Inflammatory macrophage treated with lipopolysaccharide for 1 hour (primary cell): ENCODE measurements at regions not wholly inside any gene's neighbourhood (a gene's known extent, or its start where the extent isn't known, plus 50 kb on each side); places are given as distances from the start of the nearest gene placed in this dataset.
"Not testable (repeated sequence)": the region's sequence is repeated elsewhere in the genome, so short reads cannot be mapped to it uniquely, and the experiment has no call there.

Source experiments
- DNase-seq, 2 donors: peaks; one replicate each; pipeline ENCODE4 v3.0.0-alpha.2; 2020 to 2022

DNA sequence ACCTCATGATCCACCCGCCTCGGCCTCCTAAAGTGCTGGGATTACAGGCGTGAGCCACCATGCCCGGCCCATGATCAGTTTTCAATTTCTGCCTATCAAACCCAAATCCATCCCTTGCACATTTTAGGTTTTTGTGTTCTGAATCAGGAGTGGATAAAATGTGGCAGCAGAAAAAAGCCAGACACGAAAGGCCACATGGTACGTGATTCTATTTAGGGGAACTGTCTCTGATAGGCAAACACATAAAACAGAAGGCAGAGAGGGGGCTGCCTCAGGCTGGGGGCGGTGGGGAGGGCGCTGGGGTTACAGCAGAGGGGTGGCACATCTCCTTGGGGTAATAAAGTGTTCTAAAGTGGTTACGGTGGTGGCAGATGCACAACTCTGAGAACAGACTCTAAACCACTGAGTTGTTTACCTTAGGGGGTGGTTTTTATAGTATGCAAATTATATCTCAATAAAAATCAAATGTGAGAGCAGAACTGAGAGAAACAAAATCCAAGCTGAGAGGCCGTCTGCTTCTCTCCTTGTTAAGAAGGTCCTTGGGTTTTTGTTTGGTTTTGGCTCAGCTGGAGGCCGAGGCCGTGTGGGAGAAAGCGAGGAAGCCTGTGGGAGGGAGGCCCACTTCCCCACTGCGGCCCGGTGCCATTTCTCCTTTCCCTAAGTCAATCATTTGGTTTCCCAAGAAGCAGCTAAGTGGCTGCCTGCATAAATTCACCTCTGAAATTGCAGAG lies 78.0 kb downstream of the SOWAHC start:
- peak; percentile 73 to 88 for DNase-seq

DNA sequence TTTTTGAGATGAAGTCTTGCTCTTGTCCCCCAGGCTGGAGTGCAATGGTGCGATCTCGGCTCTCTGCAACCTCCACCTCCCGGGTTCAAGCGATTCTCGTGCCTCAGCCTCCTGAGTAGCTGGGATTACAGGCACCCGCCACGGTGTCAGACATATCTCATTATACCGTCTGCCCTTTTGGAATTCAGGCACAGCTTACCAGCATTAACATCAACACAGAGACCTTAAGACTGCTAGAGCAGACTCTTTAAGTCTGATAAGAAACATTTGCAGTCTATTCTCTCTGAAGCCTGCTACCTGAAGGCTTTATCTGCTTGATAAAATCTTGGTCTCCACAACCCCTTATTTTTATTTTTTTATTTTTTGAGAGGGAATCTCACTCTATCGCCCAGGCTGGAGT lies 78.7 kb downstream of the SOWAHC start:
- not testable (repeated sequence) for DNase-seq

DNA sequence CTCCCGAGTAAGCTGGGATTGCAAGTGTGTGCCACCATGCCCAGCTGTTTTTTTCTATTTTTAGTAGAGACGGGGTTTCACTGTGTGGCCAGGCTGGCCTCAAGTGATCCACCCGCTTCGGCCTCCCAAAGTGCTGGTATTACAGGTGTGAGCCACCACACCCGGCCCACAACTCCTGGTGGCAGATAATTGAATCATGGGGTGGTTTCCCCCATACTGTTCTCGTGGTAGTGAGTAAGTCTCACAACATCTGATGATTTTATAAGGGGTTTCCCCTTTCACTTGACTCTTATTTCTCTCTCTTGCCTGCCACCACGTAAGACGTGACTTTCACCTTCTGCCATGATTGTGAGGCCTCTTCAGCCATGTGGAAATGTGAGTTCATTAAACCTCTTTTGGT lies 79.1 kb downstream of the SOWAHC start:
- peak; percentile 23 to 75 for DNase-seq

DNA sequence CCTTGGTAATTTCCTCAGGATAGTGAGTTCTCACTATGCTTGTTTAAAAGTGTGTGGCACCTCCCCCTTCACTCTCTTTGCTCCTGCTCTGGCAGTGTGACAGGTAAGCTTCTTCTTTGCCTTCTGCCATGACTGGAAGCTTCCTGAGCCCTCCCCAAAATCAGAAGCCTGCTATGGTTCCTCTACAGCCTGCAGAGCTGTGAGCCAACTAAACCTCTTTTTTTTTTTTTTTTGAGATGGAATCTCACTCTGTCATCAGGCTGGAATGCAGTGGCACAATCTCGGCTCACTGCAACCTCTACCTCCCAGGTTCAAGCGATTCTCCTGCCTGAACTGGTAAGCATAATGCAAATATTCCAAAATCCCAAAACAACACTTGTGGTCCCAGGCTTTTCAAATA lies 80.0 kb downstream of the SOWAHC start:
- DNase-seq, result no peak

DNA sequence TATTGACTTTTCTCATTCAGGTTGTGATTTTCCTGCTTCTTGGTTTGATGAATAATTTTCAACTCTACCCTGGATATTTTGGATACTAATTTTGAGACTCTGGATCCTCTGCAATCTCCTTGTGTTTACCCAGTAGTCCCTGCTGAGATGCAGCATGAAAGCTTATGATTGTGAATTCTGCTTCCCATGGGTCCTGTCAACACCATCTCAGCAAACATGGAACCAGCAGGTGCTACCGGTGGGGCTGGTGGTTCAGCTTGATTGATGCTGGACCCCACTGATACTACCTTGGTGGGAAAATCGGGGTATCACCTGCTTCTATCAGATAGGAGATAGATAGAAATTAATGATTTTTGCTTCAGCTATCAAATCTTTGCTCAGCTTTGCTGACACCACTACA lies 81.1 kb downstream of the SOWAHC start:
- no peak for DNase-seq

DNA sequence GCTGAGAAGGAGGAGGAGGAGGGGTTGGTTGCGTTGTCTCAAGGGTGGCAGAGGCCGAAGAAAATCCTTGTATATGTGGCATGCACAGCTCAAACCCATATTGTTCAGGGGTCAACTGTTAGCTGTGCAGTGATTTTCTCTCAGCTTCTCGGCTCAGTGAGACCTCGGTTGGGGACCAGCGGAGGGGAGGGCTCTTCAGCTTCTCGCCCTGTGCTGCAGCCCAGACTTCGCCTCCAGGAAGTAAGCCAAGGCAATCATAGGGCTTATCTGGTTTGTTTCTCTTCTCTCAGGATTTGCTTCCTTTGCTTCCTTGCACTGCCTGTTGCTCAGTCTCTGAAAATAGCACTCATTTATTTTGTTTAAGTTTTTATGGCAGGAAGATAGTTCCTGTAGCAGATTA lies 85.5 kb downstream of the SOWAHC start:
- DNase-seq, result no peak

DNA sequence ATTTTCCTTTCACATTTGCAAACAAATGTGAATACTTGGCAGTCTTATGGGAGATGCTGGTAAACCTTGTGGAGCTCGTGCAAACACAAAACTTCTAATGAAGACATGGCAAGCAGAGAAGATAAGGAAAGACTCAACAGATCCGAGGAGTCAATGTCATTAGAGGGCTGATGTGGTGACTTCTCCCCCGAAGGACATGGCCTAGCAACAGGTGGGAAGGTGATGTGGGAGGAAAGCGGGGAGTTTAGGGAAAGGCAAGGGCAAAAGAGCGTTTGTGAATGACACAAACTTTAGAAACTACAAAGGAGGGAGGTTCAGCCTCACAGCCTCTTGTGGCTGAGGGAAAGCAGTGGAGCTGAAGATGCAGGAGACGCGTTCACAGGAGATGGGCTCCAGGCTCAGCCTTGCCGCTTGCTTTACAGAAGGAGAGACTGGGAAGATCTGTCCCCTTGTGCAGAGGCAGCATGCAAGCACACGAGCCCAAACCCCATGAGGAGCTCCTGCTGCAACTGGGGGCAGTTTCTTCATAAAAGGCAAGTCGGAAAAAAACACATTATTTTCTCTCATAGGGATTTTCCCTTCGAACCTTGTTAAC lies 86.6 kb downstream of the SOWAHC start:
- no peak for DNase-seq

DNA sequence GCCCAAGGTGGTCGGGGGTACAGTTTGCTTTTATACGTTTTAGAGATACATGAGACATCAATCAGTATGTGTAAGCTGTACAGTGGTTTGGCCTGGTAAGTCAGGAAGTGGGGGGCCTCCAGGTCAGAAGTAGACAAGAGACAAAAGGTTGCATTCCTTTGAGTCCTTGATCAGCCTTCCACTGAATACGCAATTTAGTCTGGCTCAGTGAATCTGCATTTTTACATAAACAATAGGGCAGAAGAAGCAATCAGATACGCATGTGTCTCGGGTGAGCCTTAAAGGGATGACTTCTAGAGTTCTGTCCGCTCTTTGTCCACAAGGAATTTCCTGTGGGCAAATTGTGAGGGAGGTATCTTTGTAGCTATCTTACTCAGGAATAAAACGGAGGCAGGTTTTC lies 87.2 kb downstream of the SOWAHC start:
- no peak for DNase-seq

DNA sequence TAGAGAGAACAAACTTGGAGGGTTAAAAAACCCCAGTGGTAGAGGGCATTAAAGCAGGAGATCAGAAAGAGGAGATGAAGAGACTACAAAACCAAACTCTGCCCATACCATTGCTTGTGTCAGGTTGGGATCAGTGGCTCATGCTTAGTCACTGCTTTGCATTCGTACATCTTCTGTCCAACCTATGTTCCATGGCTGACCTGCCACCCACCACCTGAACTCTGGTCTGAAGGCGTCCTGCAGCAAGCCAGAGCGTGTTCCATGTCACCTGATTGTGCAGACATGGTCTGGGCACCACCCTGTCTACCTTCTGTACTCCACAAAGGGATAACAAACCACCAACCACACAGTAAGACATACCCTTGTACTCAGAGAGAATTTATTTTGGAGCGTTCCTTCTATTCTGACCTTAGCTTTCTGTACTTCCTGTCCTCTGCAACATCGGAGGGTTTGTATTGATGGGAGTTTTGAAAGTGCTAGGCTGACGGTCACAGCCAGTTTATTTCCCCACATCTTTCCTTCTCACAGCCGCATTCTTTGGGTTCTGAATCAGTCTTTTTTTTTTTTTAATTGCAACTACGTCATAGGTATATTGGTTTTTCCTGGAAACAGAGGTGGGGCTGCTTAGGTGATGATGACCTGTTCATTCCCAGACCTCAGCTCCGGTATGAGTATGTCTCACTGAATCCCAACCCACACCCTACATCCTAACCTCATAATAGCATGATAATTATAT lies 88.3 kb downstream of the SOWAHC start:
- no peak for DNase-seq

DNA sequence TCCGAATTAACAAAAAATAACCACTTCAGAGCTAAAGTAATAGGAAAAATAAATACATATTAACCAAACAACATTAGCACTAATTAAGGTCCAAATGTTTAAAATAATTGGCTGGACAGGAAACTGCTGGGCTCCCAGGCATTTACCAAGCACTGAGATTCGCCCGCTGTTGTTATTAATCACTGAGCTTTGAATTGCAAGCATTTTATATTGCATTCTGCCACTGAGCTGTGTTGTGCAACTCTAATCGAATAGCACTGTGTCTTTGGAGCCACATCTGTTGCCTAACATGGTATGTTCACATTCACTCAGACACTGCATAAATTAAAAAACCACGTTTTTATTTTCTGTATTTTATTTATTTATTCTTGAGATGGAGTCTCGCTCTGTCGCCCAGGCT lies 88.9 kb downstream of the SOWAHC start:
- DNase-seq, result no peak

DNA sequence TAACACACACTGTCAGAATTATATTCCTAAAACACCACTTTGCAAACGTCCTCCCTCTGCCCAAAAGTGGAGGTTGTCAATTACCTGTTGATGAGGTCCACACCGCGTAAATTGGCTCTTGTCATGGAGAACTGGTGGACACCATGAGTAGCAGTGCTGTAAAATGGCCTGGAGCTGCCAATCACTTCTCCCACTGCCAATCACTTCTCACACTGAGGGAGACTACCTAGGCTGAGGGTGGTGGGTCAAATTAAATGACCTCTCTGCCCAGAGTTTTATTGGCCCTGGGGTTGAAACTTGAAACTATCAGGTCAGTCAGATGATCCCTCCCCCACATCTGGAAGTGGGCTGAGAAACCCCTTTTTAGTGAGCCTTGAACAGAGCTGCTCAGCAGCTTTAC lies 89.6 kb downstream of the SOWAHC start:
- DNase-seq, result no peak

DNA sequence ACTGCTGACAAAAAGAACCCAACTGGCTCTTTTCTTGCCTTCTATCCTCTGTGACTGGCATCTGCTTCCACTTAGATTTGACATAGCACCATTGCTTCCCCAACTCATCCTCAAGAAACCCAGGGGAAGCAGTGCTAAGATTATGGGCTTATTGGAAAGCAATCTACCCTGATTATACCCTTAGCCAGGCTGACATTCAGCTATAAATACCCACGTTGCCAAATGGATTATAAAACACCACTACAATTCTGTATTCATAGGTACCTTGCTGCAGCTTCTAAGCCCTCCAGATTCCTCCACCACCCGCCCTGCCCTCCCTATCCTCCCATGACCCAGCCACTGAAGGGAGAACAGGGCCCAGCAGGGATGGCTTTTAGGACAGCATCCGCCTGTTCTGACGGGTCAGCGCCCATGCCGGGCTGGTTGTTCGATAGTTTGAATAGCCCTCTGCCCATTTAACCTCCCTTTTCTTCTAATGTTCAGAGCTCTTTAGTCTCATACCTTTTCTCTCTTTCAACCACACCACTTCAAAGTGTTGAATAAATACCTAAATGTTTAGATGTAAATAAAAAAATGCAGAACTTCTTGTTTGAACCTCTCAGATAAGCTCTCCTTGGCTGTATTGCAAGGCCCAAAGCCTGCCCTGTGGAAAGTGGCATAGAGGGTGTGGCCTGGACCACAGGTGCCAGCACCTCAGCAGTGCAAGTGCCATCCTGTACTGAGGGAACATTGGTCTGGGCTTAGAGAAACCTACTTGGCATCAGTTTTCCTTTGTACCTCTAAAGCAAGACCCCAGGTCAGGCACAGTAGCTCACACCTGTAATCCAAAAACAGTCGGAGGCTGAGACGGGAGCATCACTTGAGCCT lies 86.6 kb upstream of the RGPD5 start:
- no peak for DNase-seq

DNA sequence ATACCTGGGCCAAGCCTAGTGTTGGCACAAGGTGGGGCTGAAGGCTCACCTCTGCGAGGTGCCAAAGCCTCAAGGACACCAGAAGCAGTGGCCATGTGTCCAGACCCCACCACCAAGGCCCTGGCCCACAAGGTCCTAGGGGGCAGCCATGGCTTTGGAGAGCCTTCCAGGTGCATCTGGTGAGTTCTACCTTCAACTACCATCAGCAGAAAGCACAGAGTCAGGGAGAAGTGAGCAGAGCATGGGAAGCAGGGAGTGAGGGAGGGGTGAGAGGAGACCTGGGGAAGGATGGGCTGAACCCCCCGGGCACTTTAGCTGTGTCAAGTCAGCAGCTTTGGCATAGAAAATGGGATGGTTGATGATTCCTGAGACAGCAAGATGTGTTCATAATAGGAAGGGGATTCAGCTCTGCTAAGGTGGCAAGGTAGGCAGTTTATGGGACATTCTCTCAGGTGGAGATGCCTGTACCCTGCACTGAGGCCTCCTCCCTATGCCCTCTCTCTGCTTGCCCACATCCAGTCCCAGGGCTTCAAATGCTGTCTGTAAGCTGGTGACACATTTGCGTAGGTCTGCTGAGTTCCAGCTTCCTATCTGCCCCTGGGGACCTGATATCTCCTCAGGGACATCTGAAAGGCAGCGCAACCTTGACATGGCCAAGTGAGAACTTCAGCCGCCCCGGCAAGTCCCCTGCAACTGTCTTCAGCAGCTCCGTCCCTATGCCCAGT lies 83.4 kb upstream of the RGPD5 start:
- DNase-seq, result no peak

DNA sequence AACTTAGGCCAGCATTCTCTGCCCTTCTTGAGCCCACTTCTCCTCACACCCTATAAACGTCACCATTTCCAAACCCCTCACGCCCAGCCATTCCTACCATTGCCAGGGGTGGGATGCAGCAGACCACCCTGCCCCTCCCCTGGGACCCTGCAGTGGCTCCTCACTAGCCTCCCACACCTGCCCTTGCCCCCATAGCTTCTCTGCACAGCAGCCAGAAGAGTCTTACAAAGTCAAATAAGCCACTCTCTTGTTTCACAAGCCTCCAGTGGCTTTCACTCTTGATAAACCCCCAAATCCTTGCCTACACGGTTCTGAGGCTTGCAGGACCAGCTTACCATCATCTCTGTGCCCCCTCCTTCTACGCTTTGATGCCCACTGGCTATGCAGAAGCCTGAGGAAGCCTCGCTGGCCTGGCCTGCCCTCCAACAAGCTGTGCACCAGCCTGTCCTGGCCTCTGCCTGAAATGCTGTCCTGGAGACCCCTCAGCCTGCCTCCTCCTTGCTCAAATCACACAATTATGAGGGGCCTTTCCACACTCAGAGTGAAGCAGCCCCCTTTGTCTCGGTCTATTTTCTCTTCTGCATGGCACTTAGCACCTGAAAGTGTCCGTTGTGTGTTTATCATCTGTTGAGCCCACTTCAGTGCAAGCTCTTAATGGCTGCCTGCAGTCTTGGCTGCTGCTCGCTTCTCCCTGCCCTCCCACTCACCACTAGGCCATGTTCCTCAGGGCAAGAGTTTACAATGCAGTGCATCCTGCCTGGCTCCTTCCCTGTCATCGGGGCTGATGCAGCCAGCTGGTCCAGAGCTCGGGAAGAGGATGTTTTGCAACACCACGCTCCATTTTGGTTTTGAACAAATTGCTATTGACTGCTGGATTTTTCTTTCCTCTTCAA lies 82.6 kb upstream of the RGPD5 start:
- DNase-seq, result no peak

DNA sequence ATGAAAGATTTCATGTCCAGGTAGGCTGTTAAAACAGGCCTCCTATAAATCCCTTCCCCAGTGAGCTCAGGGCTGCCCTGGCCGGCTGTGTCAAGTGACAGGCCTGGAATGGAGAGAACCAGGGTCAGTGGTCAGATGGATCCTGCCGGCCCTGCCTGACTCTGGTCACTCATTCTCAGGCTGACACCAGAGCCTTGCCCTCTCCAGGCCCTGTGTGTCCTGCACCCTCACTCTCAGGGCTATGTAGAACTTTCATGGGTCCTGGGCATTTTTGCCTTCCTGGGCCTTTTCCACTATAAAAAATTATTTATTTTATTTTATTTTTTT lies 82.0 kb upstream of the RGPD5 start:
- DNase-seq, result no peak

DNA sequence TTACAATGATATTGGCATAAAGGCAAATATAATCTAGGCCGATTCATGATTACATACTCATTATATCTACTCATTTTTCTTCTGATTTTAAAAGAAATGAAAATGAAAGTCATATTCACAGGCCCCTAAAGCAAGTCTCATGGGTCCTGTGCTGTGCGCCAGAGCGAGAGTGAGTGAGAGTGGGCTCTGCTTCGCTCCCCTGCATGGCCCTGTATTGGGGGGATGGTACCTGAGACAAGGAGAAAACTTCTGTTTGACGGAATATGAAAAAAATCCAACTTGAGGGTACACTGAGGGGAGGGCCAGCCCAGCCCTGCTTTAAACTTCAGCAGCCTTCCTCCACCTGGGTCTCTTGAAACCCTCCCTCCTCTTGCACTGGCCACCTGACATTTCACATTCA lies 81.4 kb upstream of the RGPD5 start:
- DNase-seq, result no peak

DNA sequence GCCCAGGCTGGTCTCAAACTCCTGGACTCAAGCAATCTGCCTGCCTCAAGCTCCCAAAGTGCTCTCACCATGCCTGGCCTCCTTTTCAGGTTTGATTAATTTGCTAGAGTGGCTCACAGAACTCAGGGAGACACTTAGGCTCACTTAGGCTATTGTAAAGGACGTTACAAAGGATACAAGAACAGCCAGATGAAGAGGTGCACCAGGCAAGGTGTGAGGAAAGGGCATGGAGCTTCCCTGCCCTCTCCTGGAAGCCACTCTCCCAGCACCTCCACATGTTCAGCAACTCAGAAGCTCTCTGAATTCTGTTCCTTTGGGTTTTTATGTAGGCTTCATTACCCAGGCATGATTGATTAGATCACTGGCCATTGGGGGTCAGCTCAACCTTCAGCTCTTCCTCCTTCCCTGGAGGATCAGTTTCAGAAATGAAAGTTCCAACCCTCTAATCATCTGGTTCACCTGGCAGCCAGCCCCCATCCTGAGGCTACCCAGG lies 78.7 kb upstream of the RGPD5 start:
- no peak for DNase-seq

DNA sequence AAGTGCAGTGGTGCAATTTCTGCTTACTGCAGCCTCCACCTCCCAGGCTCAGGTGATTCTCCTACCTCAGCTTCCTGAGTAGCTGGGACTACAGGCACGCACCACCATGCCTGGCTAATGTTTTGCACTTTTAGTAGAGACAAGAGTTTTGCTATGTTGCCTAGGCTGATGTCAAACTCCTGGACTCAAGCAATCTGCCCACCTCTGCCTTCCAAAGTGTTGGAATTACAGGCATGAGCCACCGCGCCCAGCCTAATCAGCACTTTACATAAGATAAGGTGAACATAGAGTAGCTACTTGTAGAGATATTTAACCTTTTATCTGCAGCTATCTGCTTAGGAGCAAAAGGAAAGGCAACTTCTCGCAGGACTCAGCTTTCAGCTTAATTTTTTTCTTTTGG lies 77.5 kb upstream of the RGPD5 start:
- DNase-seq, result not testable (repeated sequence)

DNA sequence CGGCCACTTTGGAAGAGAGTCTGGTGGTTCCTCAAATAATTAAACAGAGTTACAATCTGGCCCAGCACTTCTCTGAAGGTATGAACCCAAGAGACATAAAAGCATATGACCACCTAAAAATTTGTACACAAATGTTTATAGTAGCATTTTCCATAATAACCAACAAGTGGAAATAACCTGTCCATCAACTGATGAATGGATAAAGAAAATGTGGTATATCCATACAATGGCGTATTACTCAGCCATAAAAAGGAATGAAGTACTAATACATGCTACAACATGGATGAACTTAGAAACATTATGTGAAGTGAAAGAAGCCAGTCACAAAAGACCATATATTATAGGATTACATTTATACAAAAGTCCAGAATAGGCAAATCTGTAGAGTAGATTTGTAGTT lies 76.0 kb upstream of the RGPD5 start:
- no peak for DNase-seq

DNA sequence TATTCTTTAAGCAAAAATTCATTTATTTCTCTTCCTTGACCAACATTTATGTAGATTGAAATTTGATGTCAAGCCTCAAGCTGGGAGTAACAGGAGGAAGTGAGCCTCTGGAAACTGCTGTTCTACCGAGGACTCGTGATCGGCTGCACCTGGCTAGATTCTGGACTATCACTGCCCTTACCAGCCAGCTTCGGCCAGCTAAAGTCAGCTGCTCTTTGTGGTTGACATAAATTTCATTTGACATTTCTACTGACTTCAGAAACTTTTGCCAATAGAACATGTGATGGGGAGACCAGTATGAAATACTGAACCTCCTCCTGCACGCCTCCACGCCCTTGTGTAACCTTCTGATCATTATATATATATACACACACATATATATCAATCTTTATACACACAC lies 74.2 kb upstream of the RGPD5 start:
- DNase-seq, result no peak

DNA sequence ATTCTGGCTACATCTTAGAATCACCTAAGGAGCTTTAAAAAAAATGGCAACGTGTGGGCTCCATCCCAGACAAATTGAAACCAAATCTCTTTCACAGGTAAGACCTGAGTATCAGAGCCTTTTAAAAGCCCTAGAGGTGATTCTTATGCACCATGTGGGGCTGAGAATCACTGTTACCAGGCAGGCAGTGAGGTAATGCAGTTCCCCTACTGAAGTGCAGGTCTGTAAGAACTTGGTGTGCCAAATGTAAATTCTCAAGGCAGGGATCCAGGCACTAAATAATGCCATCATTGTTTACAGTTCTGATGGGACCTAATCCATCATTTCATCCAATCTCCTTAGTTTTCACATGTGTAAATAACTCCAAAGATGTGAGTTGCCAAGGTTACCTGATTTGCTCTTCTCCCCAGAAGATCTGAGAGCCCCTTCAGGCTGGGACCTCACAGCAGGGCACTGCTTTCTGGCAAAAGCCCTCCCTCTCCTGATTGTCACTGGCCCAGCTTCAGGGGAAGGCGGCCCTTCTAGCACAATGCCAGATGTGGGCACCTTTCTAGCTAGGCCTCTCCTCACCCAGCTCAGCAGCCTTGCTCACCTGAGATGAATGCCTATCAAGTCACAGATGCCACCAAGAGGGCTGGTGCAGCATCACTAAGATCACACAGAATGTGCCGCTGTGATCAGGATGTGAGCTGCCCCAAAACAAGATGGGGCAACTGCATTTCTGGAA lies 73.6 kb upstream of the RGPD5 start:
- no peak for DNase-seq
